Germinal center (tissue), 1 donor: ENCODE measurements at regions not wholly inside any gene's neighbourhood (a gene's known extent, or its start where the extent isn't known, plus 50 kb on each side); places are given as distances from the start of the nearest gene placed in this dataset.

Source experiments
- DNase-seq: peaks from one replicate; pipeline ENCODE4 v3.0.0; 2012; ENCODE audit warnings: mixed read lengths, low spot score

GRCh38 chr11:115927823-115928329 lies 423.7 kb upstream of the CADM1 start:
- DNase-seq: no peak

DNA sequence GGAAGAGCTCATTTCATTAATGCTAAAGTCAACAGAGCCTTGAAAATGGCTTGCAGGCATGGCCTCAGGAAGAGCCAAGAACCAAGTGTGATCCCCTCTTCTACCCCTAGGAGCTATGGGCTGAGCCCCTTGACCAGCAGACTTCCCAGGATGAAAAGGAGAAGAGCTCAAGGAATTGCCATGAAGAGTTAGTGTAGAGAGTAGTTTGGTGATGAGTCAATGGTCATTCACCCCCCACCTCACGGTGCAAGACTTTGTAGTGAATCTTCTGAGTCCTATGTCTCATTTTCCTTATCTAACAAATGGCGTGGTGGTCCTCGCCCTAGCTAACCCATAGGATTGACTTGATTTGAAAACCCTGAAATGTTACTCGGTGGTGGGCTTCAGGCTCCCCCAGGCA lies 422.4 kb upstream of the CADM1 start:
- DNase-seq: no peak

DNA sequence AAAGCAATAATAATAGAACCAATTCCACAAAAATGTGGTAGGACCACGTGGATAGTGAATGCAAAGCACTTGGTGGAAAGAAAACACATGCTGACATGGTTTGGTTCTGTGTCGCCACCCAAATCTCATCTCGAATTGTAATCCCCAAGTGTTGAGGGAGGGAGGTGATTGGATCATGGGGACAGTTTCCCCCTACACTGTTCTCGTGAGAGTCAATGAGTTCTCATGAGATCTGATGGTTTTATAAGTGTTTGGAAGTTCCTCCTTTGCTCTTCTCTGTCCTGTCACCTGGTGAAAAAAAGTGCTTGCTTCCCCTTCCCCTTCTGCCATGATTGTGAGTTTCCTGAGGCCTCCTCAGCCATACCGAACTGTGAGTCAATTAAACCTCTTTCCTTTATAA lies 421.9 kb upstream of the CADM1 start:
- no peak for DNase-seq

DNA sequence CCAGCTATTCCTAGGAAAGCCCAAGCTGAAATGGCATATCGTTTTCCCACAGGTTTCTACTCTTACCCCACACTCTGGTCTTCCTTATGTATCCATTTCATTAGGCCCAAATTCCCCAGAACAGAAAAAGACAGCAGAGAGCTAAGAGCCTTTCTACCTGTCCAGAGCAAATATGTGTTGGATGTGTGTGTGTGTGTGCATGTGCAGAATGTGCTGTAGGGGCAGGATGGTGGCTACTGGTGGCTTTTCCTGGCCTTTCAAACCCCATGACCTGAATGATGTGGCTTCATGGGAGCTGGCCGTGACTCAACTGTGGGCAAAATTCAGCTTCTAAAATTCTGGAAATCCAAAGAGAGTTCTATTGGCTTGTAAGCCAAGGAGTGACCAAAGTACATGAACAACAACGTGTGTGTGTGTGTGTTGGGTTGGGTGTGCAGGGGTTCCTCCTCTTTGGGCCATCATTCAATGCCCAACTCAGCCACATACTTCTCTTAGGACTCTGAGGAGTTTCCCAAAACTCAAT lies 421.4 kb upstream of the CADM1 start:
- no peak for DNase-seq

- DNase-seq: no peak
Measured at GRCh38 chr11:115924744-115925567, 420.7 kb upstream of the CADM1 start.

DNA sequence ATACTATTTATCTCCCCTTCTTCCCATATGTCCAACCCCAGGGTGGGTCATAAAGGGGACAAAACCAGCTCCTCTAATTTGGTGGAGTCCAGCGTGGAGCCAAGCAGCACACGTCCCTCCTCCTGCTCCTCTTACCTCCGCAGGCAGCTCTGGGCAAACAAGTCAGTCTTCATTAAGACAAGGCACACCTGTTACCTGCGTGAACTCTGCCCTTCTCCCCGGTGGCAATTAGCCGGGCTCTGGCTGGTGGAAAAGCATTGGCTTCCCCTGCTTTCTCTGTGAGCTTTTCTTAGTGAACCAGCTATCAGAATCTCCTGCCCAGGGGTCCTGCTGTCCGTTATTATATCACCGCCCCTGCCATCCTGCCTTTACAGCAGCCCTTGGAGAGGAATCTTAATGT lies 418.7 kb upstream of the CADM1 start:
- no peak for DNase-seq

GRCh38 chr11:115921986-115922385 lies 417.8 kb upstream of the CADM1 start:
- no peak for DNase-seq

DNA sequence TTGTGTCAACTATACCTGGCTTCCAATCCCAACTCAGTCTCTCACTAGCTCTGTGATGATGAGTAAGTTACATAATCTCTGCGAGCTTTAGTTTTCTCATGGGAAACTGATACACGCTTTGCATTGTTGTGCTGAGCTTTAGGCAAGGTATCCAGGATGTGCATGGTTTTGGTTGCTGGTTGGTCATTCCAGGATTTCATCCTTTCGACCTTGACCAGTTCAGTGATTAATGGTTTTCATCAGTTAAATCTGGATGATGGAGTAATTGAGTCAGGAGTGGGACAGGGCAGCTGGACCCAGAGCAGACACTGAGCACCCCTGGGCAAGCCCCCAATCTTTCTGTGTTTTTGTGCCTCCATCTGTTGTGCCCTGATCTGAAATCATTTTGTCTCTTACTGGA lies 417.3 kb upstream of the CADM1 start:
- DNase-seq: no peak

DNA sequence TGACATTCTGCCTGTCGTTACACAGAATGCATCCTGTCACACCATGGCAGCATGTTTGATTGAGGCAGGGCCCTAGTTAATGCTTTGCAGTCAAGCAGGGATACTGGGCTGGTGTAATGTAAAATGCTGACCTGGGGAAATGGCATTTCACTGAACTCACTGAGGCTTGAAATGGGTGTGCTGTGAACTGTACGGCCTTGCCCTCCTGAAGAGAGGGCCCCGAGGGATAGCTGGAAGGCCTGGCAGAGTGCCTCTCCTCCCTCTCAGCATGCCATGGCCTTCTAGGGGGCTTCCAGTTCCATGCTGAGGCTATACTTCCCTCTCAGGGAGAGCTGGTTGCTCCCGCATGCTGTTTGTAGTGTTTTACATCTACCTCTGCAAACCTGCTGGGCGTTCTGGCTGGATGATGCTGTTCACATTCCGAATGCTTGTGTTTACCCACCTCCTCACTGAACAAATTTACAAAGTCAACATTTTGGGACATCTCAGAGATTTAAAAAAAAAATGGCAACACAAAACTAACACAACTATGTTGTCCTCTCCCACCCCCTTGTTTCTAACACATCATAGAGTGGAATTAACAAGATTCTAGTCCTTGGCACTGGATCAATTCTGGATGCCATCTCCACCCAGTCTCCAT lies 416.7 kb upstream of the CADM1 start:
- DNase-seq: no peak

GRCh38 chr11:115920092-115920461 lies 415.9 kb upstream of the CADM1 start:
- no peak for DNase-seq

DNA sequence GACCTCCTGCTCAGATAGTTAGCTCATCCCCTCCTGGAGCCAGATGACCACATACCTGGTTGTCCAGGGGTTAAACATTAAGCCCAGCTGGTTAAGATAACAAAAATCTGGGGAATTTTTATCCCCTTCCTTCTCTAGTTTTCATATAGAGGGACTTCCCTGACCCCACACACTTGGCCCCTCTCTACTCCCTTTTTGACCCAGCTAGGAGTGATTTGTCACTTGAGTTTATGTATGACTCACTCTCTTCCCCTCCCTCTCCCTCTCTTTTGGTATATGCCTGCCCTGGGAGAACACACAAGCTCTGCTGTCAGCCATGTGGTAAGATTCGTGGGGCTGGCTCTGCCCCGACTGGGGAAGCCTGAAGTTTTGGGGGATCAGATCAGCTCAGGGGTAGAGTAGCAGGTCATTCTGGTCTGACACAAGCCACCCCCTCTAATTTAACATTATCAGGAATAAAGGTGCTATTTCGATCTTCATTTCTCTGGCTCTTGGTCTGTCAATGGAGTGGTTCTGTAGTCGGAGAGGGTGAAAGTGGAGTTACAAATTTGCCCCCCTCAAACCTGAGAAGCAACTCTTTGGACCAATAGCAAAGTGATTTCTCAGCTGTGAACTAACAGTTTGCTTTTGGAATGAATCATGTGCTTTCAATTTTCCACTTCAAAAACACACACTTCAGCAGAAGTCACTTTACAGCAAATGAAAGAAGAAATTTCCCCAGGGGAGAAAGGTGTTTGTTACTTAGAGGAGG lies 415.3 kb upstream of the CADM1 start:
- no peak for DNase-seq

DNA sequence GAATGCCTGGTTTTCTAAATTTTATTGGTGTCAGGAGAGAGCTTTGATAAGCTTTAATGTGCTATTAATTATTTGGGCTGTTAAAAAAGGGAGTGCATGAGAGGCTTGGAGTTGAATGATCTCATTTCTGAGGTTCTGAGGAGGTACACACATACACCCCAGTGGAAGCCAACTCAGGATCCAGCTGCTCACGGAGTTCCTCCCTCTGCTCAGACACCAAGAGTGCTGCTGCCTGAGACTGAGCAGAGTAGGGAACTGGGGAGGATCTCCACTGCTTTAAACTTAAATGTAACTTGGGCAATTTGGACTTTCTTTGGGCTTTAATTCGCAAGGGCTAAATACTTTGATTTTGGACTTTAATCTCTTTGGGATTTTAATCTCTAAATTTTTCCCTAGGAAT lies 414.4 kb upstream of the CADM1 start:
- no peak for DNase-seq

DNA sequence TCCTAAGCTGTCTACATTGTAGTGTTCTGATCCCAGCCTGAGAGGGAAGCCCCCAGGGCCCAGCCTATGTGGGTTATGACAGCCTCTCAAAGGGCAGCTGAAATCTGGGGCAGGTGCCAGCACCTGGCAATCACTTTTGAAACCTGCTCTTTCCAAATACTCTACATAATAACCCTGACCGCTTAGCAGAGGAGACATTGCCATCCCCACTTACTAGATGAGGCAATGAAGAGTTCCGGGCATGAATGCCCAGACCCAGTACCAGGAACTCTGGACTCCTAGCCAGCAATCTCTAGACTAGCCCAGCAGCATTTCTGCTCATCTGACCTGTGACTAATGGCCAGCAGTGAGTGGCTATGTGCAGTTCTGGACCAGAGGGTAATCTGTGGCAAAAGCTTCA lies 412.4 kb upstream of the CADM1 start:
- DNase-seq: no peak

DNA sequence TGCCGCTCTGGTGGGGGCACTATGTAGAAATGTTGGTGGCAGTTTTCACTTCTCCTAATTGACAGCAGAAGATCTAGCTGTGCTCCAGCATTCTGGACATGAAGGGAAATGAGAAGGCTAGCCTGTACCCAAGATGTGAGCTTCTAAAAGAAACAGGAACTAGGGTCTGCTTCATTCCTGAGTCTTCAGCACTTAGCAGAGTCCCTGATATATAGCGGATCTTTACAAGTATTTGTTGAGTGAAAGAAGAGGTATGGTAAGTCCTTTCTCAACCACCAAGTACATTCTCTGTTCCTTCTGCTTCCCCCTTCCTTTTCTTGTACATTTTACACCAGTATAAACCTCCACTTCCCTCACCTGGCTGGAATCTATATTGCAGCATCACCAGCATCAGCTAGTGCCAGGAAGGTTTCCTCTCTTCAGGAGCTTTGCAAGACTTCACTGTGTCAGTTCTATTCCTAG lies 408.3 kb upstream of the CADM1 start:
- peak; percentile 29 for DNase-seq

GRCh38 chr11:115911613-115912346 lies 407.6 kb upstream of the CADM1 start:
- no peak for DNase-seq

GRCh38 chr11:115910379-115910778 lies 406.2 kb upstream of the CADM1 start:
- no peak for DNase-seq

- DNase-seq: no peak
Measured at GRCh38 chr11:115906171-115906570, 402.0 kb upstream of the CADM1 start.

GRCh38 chr11:115905341-115906000 lies 401.3 kb upstream of the CADM1 start:
- no peak for DNase-seq

DNA sequence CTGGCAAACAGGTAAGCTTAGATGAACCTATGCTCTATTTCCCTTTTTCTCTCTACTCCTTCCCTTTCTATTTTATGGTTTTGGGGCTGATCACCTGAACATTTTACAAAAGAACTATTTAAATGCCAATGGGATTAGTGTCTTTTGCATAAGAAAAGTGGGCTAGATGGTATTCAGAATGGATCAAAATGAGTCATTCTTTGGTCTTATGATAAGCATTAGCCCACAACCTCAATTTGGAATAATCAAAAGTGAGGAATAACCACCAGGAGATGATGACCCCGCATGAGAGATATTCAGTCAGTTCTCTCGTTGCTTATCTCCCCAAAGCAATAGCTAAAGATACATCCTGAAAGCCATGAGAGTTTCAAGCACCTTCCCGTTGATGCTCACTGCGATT lies 399.0 kb upstream of the CADM1 start:
- no peak for DNase-seq

DNA sequence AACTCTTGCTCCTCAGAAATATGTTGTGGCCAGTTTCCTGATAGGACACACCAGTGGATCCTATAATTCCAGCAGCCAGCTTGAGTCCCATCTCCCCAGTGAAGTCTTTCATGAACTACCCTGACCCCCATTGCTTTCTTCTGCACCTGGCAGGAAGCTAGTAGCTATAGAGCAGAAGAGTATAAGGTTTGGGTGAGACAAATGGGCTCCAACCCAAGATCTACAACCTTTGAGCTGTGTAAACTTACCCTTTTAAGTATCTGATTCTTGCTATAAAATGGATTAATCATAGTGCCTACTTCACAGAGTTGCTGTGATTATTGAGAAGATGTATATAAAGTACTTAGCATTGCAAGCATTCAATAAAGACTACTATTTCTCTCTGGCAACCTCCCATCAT lies 396.9 kb upstream of the CADM1 start:
- no peak for DNase-seq

DNA sequence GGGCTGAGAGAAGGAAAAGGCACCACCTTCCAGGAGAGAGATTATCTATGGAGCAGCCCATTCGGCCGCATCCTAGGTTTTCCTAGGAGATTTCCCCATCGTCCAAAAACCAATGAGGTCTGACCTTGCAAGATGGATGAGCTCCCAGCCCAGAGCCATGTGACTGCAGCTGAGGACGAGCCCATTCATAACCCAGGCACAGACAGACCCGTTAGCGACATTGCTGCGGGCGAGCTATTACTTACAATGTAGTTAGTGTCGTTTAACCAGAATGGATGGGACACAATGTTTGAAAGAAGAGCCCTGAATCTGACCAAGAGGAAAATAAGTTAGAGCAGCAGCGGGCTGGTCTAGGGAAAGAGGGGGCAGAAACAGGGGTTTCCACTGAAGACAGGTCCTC lies 395.9 kb upstream of the CADM1 start:
- no peak for DNase-seq
